Mesendoderm (in vitro differentiated cells): ENCODE measurements at regions not wholly inside any gene's neighbourhood (a gene's known extent, or its start where the extent isn't known, plus 50 kb on each side); places are given as distances from the start of the nearest gene placed in this dataset.

Experiments
- DNase-seq: peaks from one replicate; pipeline ENCODE4 v3.0.0; 2013
- H2AK5ac ChIP-seq: 2 replicates; pipeline ENCODE4 v1.6.1; 2013; ENCODE audit warnings: low read length, inconsistent platforms
- H2BK120ac ChIP-seq: 2 replicates; pipeline ENCODE4 v1.6.1; 2013; ENCODE audit warnings: low read depth, mild to moderate bottlenecking, low read length, moderate library complexity, mixed read lengths
- H2BK15ac ChIP-seq: replicated peaks from 2 replicates; pipeline ENCODE4 v1.6.1; 2013; ENCODE audit warnings: low read depth, mild to moderate bottlenecking, moderate library complexity
- H2BK5ac ChIP-seq: 2 replicates; pipeline ENCODE4 v1.6.1; 2013; ENCODE audit warnings: low read length, inconsistent platforms
- H3K18ac ChIP-seq: 2 replicates; pipeline ENCODE4 v1.6.1; 2013; ENCODE audit warnings: mild to moderate bottlenecking, low read length, mixed read lengths
- H3K23ac ChIP-seq: one replicate; pipeline ENCODE4 v1.6.1; 2013; ENCODE audit warnings: low read length
- H3K27ac ChIP-seq: 2 replicates; pipeline ENCODE4 v1.5.1; 2013; ENCODE audit warnings: low read depth, mild to moderate bottlenecking, inconsistent platforms, low read length, moderate library complexity
- H3K27me3 ChIP-seq: 2 replicates; pipeline ENCODE4 v1.6.1; 2013; ENCODE audit warnings: low read length, control low read depth, mild to moderate bottlenecking, inconsistent platforms; ENCODE audit not compliant: insufficient read depth, poor library complexity
- H3K36me3 ChIP-seq: 2 replicates; pipeline ENCODE4 v1.6.1; 2013; ENCODE audit warnings: low read length, inconsistent platforms; ENCODE audit not compliant: control insufficient read depth, insufficient read depth
- H3K4ac ChIP-seq: one replicate; pipeline ENCODE4 v1.6.1; 2013; ENCODE audit warnings: low read depth, mild to moderate bottlenecking, low read length, moderate library complexity
- H3K4me1 ChIP-seq: 2 replicates; pipeline ENCODE4 v1.6.1; 2013; ENCODE audit warnings: low read depth, low read length, inconsistent platforms; ENCODE audit not compliant: control insufficient read depth
- H3K4me2 ChIP-seq: 2 replicates; pipeline ENCODE4 v1.6.1; 2013; ENCODE audit warnings: low read length
- H3K4me3 ChIP-seq: 2 replicates; pipeline ENCODE4 v1.5.1; 2013; ENCODE audit warnings: mild to moderate bottlenecking, low read length
- H3K56ac ChIP-seq: one replicate; pipeline ENCODE4 v1.6.1; 2013; ENCODE audit warnings: low read length
- H3K79me1 ChIP-seq: 2 replicates; pipeline ENCODE4 v1.6.1; 2013; ENCODE audit warnings: low read length, inconsistent platforms
- H3K79me2 ChIP-seq: 2 replicates; pipeline ENCODE4 v1.6.1; 2013; ENCODE audit warnings: mild to moderate bottlenecking, low read length; ENCODE audit not compliant: control insufficient read depth, insufficient read depth
- H3K9ac ChIP-seq: 2 replicates; pipeline ENCODE4 v1.6.1; 2013; ENCODE audit warnings: low read length, inconsistent platforms
- H4K5ac ChIP-seq: one replicate; pipeline ENCODE4 v1.6.1; 2013; ENCODE audit warnings: low read length
- H4K8ac ChIP-seq: one replicate; pipeline ENCODE4 v1.6.1; 2013; ENCODE audit warnings: low read depth, mild to moderate bottlenecking, control low read depth, low read length, moderate library complexity
- WGBS: extraction: QIAGEN DNeasy Blood & Tissue Kit; methylation state at CpG from one replicate; pipeline ENCODE4 v1.1.7; 2013; ENCODE audit warnings: low lambda C conversion rate, missing lambda C conversion rate; ENCODE audit not compliant: insufficient coverage; ENCODE audit errors: extremely low coverage; 5-methylcytosine and 5-hydroxymethylcytosine counted together

DNA sequence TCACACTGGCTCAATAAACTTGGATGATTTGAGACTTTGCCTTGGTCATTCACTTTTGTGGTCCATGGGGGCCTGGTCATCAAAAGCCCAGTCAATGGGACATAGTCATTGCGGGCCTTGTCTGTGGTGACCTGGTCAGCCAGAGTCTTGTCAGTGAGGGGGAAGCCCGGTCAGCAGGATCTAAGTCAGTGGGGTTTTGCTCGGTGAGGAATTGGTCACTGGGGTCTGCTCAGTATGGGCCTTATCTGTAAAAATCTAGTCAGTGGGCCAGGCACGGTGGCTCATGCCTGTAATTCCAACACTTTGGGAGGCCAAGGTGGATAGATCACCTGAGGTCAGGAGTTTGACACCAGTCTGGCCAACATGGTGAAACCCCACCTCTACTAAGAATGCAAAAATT is 63.7 kb upstream of the TPM4 start:
- WGBS = no CpG with 5 or more reads among the region's 4 CpGs

GRCh38 chr19:16013181-16013850 is 63.0 kb upstream of the TPM4 start:
- Histone ChIP-seq H3K4ac (no peak overlapping the region), H3K18ac (no peak overlapping the region), H4K8ac (no peak overlapping the region), H2BK5ac (no peak overlapping the region), H3K56ac (no peak overlapping the region), H3K9ac (no peak overlapping the region), H3K79me1 (no peaks in the 10 kb centered on the region), H2BK15ac (no peak overlapping the region), H3K4me3 (no peak overlapping the region), H3K4me2 (no peak overlapping the region), H2AK5ac (no peak overlapping the region), H4K5ac (no peak overlapping the region), H3K79me2 (no peaks in the 10 kb centered on the region), H2BK120ac (no peak overlapping the region), H3K36me3 (no peaks in the 10 kb centered on the region), H3K23ac (no peak overlapping the region), H3K27ac (no peak overlapping the region), H3K4me1 (no peaks in the 10 kb centered on the region), H3K27me3 (no peaks in the 10 kb centered on the region)
- DNase-seq = no peak
- no CpG with 5 or more reads among the region's 11 CpGs for WGBS

More for the DNA sequence above, 63.7 kb upstream of the TPM4 start:
- no peak overlapping the region for H2BK5ac ChIP-seq
- no peak overlapping the region for H3K4ac ChIP-seq
- no peaks in the 10 kb centered on the region for H3K79me2 ChIP-seq
- no peaks in the 10 kb centered on the region for H3K4me1 ChIP-seq
- H3K56ac ChIP-seq = no peak overlapping the region
- no peak overlapping the region for H2BK15ac ChIP-seq
- H3K18ac ChIP-seq = no peak overlapping the region
- no peak overlapping the region for H2BK120ac ChIP-seq
- H2AK5ac ChIP-seq = no peak overlapping the region
- H3K27ac ChIP-seq = no peak overlapping the region
- no peak overlapping the region for H4K8ac ChIP-seq
- no peak overlapping the region for H4K5ac ChIP-seq
- no peaks in the 10 kb centered on the region for H3K27me3 ChIP-seq
- no peak overlapping the region for H3K9ac ChIP-seq
- no peaks in the 10 kb centered on the region for H3K36me3 ChIP-seq
- no peak for DNase-seq
- H3K23ac ChIP-seq = no peak overlapping the region
- H3K4me3 ChIP-seq = no peak overlapping the region
- no peaks in the 10 kb centered on the region for H3K79me1 ChIP-seq
- no peak overlapping the region for H3K4me2 ChIP-seq

- no peak overlapping the region for H3K4me2 ChIP-seq
- H3K4me3 ChIP-seq = no peak overlapping the region
- H3K4me1 ChIP-seq = no peaks in the 10 kb centered on the region
- no peak overlapping the region for H2BK5ac ChIP-seq
- no peak overlapping the region for H3K4ac ChIP-seq
- no peak overlapping the region for H4K8ac ChIP-seq
- no peak overlapping the region for H3K9ac ChIP-seq
- no peak overlapping the region for H3K27ac ChIP-seq
- H3K79me1 ChIP-seq = no peaks in the 10 kb centered on the region
- H3K18ac ChIP-seq = no peak overlapping the region
- no peak overlapping the region for H4K5ac ChIP-seq
- no peak overlapping the region for H2BK120ac ChIP-seq
- H2BK15ac ChIP-seq = no peak overlapping the region
- no peaks in the 10 kb centered on the region for H3K79me2 ChIP-seq
- no peaks in the 10 kb centered on the region for H3K36me3 ChIP-seq
- no peak for DNase-seq
- H3K56ac ChIP-seq = no peak overlapping the region
- H3K27me3 ChIP-seq = no peaks in the 10 kb centered on the region
- no CpG with 5 or more reads among the region's 31 CpGs for WGBS
- no peak overlapping the region for H2AK5ac ChIP-seq
- H3K23ac ChIP-seq = no peak overlapping the region
These were observed 62.1 kb upstream of the TPM4 start for GRCh38 chr19:16013851-16014840.

DNA sequence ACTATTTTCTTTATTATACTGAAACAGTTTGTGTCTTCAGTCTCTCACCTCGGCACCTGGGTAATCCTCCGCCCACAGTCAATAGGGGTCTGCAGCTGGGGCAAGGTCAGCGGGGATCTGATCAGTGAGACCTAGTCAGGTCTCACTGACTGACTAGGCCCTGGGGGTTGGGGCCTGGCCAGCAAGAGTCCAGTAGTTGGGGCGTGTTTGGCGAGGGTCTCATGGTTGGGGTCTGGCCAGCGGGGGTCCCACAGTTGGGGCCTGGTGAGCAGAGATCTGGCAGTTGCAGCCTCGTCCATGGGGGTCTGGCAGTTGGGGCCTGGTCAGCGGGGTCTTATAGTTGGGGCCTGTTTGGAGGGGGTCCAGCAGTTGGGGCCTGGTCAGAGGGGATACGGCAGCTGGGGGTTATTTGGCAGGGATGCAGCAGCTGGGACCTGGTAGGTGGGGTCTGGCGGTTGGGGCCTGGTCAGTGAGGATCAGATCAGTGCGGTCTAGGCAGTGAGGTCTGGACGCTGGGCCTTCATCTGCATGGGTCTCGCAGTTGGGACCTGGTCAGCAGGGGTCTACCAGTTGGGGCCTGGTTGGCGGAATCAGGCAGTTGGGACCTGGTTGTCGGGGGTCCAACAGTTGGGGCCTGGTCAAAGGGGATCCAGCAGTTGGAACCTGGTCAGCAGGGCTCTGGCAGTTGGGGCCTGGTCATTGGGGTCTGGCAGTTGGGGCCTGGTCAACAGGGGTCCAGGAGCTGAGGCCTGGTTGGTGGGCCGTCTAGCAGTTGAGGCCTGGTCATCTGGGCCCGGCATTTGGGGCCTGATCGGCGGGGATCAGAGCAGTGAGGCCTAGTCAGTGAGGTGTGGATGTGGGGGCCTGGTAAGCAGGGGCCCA is 61.1 kb upstream of the TPM4 start:
- Histone ChIP-seq H3K4ac (no peak overlapping the region), H3K4me2 (no peak overlapping the region), H3K4me1 (no peaks in the 10 kb centered on the region), H2BK15ac (no peak overlapping the region), H3K79me1 (no peaks in the 10 kb centered on the region), H3K36me3 (no peaks in the 10 kb centered on the region), H3K79me2 (no peaks in the 10 kb centered on the region), H2BK5ac (no peak overlapping the region), H3K56ac (no peak overlapping the region), H3K9ac (no peak overlapping the region), H2BK120ac (no peak overlapping the region), H3K27me3 (no peaks in the 10 kb centered on the region), H2AK5ac (no peak overlapping the region), H4K8ac (no peak overlapping the region), H3K4me3 (no peak overlapping the region), H3K27ac (no peak overlapping the region), H3K23ac (no peak overlapping the region), H4K5ac (no peak overlapping the region), H3K18ac (no peak overlapping the region)
- DNase-seq = no peak
- WGBS = no CpG with 5 or more reads among the region's 19 CpGs

DNA sequence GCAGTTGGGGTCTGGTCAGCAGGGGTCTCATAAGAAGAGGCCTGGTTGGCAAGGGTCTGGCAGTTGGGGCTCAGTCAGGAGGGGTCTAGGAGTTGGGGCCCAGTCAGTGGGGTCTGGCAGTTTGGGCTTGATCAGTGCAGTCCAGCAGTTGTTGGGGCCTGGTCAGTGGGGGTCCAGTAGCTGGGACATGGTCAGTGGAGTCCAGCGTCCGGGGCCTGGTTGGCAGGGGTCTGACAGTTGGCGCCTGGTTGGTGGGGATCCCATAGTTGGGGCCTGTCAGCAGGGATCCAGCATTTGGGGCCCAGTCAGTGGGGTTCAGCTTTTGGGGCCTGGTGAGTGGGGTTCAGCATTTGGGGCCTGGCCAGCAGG is 60.5 kb upstream of the TPM4 start:
- H2BK5ac ChIP-seq = no peak overlapping the region
- no peaks in the 10 kb centered on the region for H3K79me2 ChIP-seq
- H3K9ac ChIP-seq = no peak overlapping the region
- no peak overlapping the region for H2BK15ac ChIP-seq
- WGBS = no CpG with 5 or more reads among the region's 3 CpGs
- no peak overlapping the region for H3K23ac ChIP-seq
- H2AK5ac ChIP-seq = no peak overlapping the region
- no peaks in the 10 kb centered on the region for H3K4me1 ChIP-seq
- no peak for DNase-seq
- H4K8ac ChIP-seq = no peak overlapping the region
- no peak overlapping the region for H3K18ac ChIP-seq
- H3K79me1 ChIP-seq = no peaks in the 10 kb centered on the region
- no peak overlapping the region for H3K4me2 ChIP-seq
- no peak overlapping the region for H2BK120ac ChIP-seq
- H3K56ac ChIP-seq = no peak overlapping the region
- H3K27ac ChIP-seq = no peak overlapping the region
- H3K4ac ChIP-seq = no peak overlapping the region
- H4K5ac ChIP-seq = no peak overlapping the region
- H3K27me3 ChIP-seq = no peaks in the 10 kb centered on the region
- H3K36me3 ChIP-seq = no peaks in the 10 kb centered on the region
- H3K4me3 ChIP-seq = no peak overlapping the region
